ENCODE measurements at regions not wholly inside any gene's neighbourhood (a gene's known extent, or its start where the extent isn't known, plus 50 kb on each side); places are given as distances from the start of the nearest gene placed in this dataset.

DNA sequence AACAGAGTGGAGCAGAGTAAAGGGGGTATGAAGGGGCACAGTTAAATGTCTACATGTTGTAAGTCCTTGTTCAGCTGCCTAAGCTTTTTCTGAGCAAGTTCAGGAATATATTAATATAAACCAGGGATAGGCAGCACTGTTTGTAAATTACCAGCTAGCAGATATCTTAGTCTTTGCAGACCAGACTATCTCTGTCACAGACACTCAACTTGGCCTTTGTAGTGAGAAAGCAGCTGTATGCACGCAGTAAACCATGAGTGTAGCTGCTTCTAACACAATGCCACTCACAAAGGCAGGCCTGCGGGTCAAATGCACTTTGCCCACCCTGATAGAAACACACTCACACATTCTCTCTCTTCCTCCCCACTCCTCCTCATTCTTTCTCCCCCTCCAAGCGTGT lies 1016.9 kb downstream of the UQCRFS1 start:
- TF ChIP-seq POLR2A (IDR thresholded peaks at IDR 0.05), result no peak
- TF ChIP-seq, protein P1, sequence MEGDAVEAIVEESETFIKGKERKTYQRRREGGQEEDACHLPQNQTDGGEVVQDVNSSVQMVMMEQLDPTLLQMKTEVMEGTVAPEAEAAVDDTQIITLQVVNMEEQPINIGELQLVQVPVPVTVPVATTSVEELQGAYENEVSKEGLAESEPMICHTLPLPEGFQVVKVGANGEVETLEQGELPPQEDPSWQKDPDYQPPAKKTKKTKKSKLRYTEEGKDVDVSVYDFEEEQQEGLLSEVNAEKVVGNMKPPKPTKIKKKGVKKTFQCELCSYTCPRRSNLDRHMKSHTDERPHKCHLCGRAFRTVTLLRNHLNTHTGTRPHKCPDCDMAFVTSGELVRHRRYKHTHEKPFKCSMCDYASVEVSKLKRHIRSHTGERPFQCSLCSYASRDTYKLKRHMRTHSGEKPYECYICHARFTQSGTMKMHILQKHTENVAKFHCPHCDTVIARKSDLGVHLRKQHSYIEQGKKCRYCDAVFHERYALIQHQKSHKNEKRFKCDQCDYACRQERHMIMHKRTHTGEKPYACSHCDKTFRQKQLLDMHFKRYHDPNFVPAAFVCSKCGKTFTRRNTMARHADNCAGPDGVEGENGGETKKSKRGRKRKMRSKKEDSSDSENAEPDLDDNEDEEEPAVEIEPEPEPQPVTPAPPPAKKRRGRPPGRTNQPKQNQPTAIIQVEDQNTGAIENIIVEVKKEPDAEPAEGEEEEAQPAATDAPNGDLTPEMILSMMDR (IDR thresholded peaks at IDR 0.05 in 4 of 5, conservative IDR thresholded peaks at IDR 0.05 in 1 of 5), result no peak

All from gastrocnemius medialis (tissue), 4 donors.